ENCODE measurements at regions not wholly inside any gene's neighbourhood (a gene's known extent, or its start where the extent isn't known, plus 50 kb on each side); places are given as distances from the start of the nearest gene placed in this dataset.

DNA sequence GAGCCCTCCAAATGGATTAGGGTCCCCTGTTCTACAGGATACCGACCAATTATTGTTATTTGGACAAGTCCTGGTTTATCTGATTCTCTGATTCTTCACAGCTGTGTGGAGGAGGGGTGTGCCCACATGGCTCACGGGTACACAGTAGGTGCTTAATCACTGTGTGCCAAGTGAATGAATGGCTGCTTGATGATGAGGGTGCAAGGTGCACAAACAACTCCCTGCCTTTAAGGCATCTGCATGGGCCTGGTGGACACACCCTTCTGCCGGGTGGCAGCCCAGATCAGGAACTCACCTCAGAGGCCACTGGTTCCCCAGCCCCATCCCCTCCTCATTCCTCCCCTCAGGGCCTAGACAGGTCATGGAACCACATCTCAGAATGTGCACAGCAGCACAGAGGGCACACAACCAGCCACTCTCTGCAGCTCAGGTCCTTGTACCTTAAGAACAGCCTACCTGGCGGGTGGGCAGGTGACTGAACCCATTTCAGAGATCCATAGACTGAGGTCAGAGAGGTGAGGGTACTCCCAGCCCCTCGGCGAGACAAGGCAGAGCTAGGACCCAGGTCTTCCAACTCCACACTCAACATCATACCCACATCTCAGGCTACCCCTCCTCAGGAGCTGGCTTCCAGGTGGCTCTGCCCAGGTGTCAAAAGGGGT is 50.3 kb downstream of the SHANK2 start:
- no peak for DNase-seq

DNA sequence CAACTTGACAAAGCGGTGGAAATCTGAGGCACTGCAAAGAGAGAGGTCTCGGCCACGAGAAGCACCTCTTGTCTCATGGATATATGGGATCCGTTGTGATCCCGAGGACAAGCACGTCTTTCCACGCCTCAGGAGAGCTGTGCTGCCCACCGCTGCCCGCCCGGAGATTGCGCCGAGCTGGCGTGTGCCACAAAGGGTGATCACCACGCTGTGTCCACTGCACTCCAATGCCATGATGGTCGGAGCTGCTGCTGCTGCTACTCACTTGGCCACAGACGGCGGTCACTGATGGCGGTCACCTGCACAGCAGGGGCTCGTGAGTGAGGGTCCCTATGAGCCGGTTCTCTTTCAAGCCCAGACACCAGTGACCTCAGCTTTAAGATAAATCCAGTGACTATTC is 51.1 kb downstream of the SHANK2 start:
- no peak for DNase-seq

DNA sequence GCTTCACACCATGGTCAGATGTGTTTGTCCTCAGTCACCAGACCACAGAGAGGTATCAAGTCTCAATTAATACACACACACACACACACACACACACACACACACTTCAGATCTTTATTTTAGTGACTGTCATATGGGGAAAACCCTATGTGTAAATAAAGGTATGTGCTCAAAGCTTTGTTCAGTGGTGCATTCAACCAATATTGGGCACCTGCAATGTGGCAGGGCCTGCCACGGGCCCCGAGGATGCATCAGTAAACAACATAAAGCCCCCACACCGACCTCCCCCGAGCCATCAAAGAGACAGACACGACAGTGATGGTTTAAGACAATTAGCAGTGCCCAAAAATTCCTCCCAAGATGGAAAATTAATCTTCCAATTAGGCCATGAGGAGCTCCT is 51.6 kb downstream of the SHANK2 start:
- no peak for DNase-seq

DNA sequence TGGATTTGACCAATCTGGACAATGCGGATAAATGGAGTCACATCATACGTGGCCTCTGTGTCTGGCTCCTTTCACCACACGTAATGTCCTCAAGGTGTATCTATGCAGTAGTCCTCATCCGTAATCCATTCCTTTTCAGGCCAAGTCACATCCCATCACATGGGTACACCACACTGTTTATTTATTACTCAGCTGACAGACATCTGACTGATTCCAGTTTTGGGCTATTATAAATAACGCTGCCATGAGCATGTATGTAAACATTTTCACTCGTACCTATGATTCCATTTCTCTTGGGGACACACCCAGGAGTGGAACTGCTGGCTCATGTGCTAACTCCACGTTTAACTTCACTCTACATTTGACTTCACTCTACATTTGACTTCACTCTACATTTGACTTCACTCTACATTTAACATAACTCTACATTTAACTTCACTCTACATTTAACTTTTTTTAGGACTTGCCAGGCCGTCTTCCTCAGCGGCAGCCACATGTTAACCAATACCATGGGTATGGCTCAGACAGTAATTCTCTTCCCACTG is 52.1 kb downstream of the SHANK2 start:
- no peak for DNase-seq

DNA sequence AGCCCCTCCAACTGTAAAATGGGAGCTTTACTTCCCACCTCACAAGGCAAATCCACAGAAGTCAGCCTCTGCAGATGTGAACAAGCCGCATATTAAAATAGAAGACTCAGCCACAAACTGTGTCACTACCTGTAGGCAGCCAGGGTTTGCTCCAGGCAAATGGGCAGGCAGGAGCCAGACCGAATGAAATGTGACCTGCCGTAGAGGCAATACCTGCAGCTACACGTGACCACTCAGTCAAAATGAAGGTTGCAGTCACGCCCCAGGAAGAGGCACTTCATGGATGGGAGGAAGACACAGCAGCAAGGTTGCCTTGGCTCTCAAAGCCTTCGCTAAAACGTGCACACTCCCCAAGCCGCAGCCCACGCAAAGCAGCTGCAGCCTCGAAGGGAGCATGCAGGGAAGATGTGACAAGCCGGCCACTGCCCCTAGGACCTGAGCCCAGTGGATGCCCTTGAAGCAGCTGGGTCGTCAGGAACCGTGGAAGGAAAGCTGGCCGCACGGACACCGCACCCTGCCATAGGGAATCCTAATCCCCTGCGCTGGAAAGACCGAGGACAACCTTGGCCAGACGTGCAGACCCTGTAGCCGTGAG is 53.1 kb downstream of the SHANK2 start:
- DNase-seq: peak; percentile 72

DNA sequence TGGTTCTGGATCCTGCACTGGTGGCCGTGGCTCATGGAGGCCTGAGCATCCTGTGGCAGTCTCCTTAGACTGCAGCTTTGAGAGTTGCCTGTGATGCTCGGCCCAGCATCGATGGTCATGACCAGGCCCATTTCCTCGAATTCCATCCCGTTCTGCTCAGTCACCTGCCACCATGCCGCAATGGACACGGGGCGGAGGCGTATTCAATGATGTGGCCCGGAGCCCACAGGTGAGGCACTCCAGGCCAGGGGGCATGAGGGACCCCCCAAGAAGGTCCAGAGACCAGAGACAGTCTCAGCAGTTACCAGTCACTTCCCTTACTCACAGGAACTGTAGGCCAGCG is 53.6 kb downstream of the SHANK2 start:
- DNase-seq: no peak

DNA sequence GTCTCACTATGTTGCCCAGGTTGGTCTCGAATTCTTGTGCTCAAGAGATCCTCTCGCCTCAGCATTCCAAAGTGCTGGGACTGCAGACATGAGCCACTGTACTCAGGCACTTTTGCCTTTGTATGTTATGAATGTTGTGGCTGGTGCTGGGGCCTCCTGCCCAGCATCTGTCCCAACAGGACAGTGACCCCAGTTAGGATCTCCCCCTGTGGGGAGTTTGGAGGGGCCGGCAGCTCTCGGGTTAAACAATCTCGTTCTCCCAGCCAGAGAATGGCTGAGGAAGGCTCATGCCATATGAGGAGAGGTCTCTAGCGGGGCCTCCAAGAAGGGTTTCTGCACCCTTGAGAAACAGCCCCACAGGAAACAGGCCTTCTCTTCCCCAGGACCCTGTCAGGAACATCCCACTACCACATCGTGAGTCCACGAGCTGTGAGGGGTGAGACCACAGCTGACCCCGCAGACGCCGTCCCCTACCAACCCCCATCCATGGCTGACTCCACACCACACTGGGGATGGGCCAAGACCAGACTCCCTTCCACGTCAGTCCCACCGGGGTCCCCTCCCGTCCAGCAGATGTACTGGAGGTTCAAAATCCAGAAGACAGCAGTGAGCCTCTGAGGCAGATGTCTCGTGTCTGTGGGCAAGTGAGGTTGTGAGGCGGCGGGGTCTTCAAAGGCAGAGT is 54.1 kb downstream of the SHANK2 start:
- DNase-seq: no peak

DNA sequence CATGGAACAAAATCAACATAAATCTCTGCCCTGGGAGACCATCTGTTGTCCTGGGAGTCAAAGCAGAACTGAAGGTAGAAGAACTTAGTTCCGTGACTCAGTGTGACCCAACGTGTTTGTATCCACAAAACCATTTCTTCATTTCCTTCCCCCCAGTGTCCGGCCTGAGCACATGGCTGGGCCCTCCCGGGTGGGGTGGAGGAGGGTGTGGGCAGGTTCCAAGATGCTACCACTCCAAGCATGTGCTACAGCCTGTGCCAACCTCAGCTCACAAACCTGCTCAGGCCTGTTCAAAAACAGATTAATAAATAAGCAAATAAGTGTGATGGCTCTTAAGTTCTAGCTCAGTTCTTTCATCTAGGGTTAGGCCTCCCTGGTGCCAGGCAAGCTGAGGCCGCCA is 55.3 kb downstream of the SHANK2 start:
- no peak for DNase-seq

DNA sequence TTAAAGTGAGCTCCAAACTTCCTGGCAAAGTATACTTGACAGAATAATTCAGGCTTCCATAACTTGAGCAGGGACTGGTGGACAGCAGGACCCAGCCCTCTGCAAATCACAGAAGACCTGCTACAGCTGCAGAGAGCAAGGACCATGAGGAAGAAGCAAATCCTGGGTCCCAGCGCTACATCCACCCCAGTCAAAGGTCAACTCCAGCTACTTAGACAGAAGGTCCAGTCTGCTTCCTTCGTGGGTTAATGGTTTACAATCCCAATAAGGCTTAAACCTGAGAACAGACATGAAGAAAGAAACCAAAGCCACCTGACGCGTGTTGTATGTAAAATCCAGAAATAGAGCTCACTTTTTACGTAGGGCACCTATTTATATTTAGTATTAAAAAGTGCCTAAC is 57.7 kb downstream of the SHANK2 start:
- DNase-seq: no peak

DNA sequence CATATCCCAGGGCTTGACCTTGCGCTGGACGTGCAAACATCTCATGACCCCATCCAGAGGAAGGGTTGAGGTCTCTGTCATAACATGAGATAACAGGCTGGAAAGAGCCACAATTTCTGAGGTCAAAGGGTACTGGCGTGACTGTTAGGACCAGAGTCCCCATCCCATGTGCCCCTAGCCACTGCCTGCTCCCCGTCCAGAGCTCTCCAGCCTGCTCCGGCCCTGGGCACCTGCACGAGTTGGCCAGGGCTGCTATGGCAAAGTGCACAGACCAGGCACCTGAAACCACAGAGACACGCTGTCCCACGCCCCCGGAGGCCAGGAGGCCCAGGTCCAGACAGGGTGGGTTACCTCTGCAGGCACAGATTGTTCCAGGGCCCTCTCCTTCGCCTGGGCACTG is 58.9 kb downstream of the SHANK2 start:
- DNase-seq: no peak

DNA sequence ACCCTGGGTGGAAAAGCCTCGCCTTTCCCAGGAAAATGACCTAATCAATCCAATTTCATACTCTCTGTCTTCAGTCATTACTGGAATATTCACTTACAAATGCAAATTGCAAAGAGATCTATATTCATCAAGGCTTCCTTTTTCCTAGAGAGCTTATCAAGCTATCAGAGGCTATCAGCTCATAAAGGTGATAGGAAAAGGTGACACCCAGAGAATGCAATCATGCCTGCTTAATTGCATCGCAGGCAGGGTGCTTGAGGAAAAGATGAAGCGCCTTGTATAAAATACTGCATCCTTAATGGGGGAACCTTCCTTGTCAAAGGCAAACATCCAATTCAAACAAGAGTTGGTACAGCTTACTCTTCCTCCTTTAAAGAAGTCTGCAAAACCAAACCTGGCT is 59.7 kb downstream of the SHANK2 start:
- no peak for DNase-seq

DNA sequence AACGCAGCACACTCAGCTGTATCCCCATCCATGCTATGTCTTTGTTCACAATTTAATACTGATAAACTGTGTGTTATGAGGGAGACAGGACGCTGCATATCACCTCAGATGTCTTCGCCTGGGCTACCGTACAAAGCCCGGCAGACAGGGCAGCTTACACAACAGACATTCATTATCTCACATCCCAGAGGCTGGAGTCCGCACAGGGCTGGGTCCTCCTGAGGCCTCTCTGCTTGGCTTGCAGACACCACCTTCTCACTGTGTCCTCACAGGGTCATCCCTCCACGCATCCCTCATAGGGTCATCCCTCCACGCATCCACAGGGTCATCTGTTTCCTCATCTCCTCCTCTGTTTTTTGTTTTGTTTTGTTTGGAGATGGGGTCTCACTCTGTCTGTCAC is 61.2 kb downstream of the SHANK2 start:
- no peak for DNase-seq

DNA sequence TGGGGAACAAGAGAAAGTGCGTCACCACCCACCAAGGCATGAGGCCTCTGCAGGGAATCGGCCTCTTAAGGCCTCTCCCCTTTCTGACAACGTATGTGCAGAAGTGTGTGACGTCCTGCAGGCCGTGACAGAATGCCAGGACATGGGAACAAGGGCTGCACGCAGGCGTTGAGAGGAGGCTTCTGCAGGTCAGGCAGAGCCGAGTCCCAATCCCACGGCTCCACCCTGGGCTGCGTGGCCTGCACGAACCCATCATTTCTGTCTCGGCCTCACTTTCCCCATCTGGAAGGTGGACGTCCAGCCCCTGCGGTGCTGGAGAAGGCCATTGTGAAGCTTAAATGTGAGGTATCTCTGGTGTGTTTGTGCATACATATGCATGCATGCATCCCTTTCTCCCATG is 61.8 kb downstream of the SHANK2 start:
- no peak for DNase-seq

DNA sequence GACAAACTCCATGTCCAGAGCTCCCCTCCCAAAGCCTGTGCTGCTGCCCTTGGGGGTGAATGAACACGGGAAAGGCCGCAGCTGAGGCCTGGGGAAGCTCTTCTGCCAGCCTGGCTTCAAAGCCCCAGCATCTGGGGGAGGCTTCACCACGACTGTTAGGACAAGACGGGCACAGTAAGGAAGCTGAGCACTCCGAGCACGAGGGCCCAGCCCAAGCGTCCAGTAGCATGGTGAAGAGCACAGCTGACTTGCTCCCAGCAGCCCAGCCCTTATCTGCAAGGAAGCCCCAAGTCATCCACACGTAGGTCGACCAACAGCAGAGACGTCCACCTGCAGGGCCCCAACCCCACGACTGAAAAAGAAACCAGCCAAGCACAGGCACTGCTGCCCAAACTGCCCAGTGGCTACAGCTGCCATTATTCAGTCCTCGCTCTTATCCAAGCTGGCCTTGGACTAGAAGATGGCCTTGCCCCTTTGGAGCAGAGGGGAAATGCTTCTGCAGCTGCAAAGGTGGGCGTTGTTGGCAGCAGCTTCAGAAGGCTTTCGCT is 62.5 kb downstream of the SHANK2 start:
- no peak for DNase-seq

DNA sequence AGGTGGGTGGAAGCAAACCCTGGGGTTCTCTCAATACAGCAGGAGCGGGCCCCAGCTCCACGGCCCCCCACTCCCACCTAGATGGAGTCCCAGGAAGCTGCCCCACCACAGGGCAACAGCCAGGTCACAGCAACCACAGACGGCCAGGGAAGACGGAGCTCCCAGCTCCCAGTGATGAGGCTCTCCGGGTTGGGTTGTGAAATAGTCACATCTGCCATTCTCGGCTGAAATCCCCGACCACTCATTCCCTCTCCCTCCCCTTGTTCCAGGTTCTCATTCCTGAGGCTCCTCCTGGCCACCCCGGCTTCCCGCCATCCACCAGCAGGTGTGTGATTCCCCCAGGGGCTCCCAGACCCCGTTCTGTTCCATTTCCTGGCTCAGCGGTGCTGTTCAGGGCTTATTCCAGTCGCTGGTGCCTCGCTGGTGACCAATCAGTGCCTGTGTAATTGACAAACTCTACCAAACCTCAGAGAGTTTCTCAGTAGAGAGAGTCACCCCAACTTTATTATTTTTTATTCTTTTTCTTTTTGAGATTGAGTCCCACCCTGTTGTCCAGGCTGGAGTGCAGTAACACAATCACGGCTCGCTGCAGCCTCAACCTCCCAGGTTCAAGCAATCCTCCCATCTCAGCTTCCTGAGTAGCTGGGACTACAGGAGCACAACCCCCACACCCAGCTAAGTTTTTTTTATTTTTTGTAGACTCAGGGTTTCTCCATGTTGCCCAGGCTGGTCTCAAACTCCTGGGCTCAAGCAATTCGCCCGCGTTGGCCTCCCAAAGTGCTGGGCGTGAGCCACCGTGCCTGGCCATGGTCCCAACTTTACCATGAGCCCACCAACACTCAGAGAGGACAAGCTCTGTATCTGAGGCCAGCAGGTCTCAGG is 63.2 kb downstream of the SHANK2 start:
- DNase-seq: no peak

DNA sequence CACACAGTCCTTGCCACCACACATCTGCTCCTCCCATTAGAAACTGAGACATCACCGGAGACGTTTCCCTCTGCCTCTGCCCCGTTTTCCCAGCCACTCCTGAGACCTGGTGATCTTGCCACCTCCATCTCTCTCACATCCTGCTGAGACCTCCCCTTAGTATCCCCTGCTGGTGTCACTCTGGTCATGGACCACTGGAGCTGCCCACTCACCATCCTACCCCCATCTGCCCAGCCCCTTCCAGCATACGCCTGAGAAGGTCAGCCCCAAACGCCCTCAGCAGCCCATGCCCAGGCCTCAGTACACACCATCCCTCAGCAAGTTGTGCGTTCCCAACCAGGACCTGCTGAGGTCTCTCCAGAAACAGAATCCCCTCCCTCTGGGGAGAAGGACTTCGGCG is 64.3 kb downstream of the SHANK2 start:
- DNase-seq: no peak

DNA sequence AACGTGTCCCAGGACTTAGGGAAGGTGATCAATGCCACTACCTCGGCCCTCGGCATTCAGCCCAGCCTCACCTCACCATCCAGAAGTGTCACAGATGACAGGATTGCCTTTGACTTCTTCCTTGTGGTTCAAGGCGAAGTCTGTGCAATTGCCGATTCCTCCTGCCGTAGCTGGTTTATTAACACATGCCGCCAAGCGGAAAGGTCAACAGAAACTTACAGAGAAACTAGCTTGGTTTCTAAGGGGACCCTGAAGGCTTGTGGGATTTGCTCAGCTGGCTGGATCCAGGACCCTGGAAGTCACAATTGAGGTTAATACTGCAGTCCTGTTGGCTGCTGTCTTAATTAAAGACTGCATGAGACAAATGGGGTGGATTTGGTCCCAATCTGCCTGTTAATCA is 65.6 kb downstream of the SHANK2 start:
- DNase-seq: no peak

DNA sequence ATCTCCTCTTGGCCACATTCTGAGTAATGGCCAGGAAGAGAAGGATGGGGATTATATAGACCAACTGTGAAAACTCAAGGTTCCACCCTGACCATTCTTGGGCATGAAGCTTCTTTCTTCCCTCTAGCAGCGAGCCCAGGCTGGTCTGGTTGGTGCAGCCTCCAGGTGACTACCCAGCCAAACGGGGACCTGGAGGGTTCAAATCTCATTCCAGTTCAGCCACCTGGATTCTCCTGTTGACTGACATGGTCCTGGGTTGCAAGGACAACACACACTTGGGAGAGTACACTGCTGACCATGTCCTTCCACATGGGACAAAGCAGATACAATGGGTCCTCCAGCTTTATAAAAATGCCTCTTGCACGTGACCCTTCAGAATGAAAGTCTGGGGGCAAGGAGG is 67.0 kb downstream of the SHANK2 start:
- DNase-seq: no peak

DNA sequence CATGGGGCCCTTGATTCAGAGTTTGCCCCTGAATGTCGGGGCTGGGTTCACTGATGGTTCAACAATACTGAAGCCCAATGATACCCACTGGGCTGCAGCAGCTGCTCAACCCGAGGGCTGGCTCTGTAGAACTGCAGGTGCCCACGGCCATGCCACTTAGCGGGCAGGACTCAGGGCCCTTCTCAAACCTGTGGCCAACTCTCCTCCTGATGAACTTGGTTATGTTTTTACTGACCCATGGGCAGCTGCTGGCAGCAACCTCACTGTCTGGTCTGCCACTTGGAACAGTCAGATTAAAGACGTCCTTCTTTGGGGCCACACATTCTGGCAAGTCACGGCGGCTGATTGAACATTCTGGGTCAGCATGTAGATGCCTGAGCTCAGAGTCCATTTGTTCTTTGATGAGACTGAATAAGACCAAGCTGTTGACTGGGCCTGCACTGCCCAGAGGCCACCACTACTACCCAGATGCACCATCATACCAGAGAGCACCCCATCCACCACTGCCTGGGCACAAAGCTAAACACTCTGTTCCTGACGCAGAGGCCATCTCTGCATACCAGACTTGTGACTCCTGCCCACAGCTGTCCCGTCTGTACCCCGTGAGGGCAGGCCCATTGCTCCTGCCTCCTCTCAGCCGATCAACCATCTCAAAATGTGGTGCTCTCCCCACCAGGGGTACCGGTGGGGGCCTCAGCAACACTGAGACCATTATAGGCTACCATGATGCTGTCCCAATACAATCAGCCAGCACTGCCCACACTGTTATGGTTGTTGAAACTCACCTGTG is 67.8 kb downstream of the SHANK2 start:
- DNase-seq: no peak

DNA sequence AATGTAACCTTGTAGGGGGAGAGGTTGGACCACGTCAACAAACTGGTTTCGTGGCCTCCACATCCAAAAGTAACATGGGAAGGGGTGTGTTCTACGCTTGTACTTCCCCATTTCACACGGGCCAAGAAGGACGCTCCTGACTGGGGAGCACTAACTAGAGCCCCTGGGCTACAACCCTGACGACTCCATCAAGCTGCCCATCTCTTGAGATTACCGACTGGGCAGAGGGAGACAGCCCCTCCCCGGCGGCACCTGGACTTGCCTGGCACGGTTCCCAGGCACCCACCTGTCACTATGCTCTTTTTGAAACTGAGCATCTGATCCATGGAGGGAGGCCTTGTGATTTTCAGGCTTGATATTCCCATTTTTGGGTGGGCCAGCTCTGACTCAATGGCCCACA is 68.5 kb downstream of the SHANK2 start:
- no peak for DNase-seq

Measured in renal pelvis (tissue), 1 donor.